ENCODE measurements at regions not wholly inside any gene's neighbourhood (a gene's known extent, or its start where the extent isn't known, plus 50 kb on each side); places are given as distances from the start of the nearest gene placed in this dataset.

GRCh38 chr20:24727795-24728194, 221.3 kb upstream of the CST7 start:
- H3K4me1 ChIP-seq, result no peaks in the 10 kb centered on the region
- no peak for TF ChIP-seq EP300 (IDR thresholded peaks at IDR 0.05; ENCODE audit: low read depth)
- TF ChIP-seq POLR2AphosphoS5 (IDR thresholded peaks at IDR 0.05), result no peak
- no peak for TF ChIP-seq CTCF (IDR thresholded peaks at IDR 0.05)
- no peak for TF ChIP-seq POLR2A (IDR thresholded peaks at IDR 0.05)
- no peak for DNase-seq
- no peaks in the 10 kb centered on the region for H3K36me3 ChIP-seq
- H3K27me3 ChIP-seq, result no peaks in the 10 kb centered on the region
- in situ Hi-C loops (cut with MboI; ENCODE audit: low pct_ligation_motif_present in 1 of 4, low pct_unique_long_range_greater_than_20kb in 1 of 4, low sequenced_read_pairs in 3 of 4), result no loop called here
- H3K9me3 ChIP-seq, result no peaks in the 10 kb centered on the region
- intact Hi-C loops (cut with DNase I; ENCODE audit: low total_unique reads), result no loop called here
- no peak overlapping the region for H3K4me3 ChIP-seq
- 80 to 83% methylated on average over 1 of the region's 1 CpG for WGBS, 2 donors (ENCODE audit: low coverage in 1 of 2)
- H3K27ac ChIP-seq, result no peak overlapping the region

- H3K4me1 ChIP-seq, result no peaks in the 10 kb centered on the region
- H3K27me3 ChIP-seq, result no peaks in the 10 kb centered on the region
- no peak overlapping the region for H3K4me3 ChIP-seq
- H3K36me3 ChIP-seq, result no peaks in the 10 kb centered on the region
- 86 to 89% methylated on average over 3 to 17 of the region's 17 CpGs for WGBS, 2 donors (ENCODE audit: low coverage in 1 of 2)
- TF ChIP-seq CTCF (IDR thresholded peaks at IDR 0.05) (no peak), POLR2A (IDR thresholded peaks at IDR 0.05) (no peak), EP300 (IDR thresholded peaks at IDR 0.05; ENCODE audit: low read depth) (no peak), POLR2AphosphoS5 (IDR thresholded peaks at IDR 0.05) (no peak)
- no peak for DNase-seq
- in situ Hi-C loops (cut with MboI; ENCODE audit: low pct_ligation_motif_present in 1 of 4, low pct_unique_long_range_greater_than_20kb in 1 of 4, low sequenced_read_pairs in 3 of 4) (no loop called here), intact Hi-C loops (cut with DNase I; ENCODE audit: low total_unique reads) (no loop called here)
- H3K9me3 ChIP-seq, result no peaks in the 10 kb centered on the region
- H3K27ac ChIP-seq, result no peak overlapping the region
Measured at GRCh38 chr20:24729896-24730605, 219.0 kb upstream of the CST7 start.

GRCh38 chr20:24730750-24731149, 218.3 kb upstream of the CST7 start:
- intact Hi-C loops (cut with DNase I; ENCODE audit: low total_unique reads) (no loop called here), in situ Hi-C loops (cut with MboI; ENCODE audit: low pct_ligation_motif_present in 1 of 4, low pct_unique_long_range_greater_than_20kb in 1 of 4, low sequenced_read_pairs in 3 of 4) (no loop called here)
- TF ChIP-seq EP300 (IDR thresholded peaks at IDR 0.05; ENCODE audit: low read depth) (no peak), POLR2AphosphoS5 (IDR thresholded peaks at IDR 0.05) (no peak), POLR2A (IDR thresholded peaks at IDR 0.05) (no peak), CTCF (IDR thresholded peaks at IDR 0.05) (no peak)
- 89 to 90% methylated on average over 10 of the region's 10 CpGs for WGBS, 2 donors (ENCODE audit: low coverage in 1 of 2)
- no peak overlapping the region for H3K27ac ChIP-seq
- no peak overlapping the region for H3K4me3 ChIP-seq
- H3K27me3 ChIP-seq, result no peaks in the 10 kb centered on the region
- no peaks in the 10 kb centered on the region for H3K9me3 ChIP-seq
- no peaks in the 10 kb centered on the region for H3K4me1 ChIP-seq
- no peak for DNase-seq
- H3K36me3 ChIP-seq, result no peaks in the 10 kb centered on the region

GRCh38 chr20:24731312-24731711, 217.8 kb upstream of the CST7 start:
- WGBS, 2 donors (ENCODE audit: low coverage in 1 of 2), result 80% methylated on average over 1 to 10 of the region's 10 CpGs
- Histone ChIP-seq H3K27ac (no peak overlapping the region), H3K27me3 (no peaks in the 10 kb centered on the region), H3K4me3 (no peak overlapping the region), H3K4me1 (peaks cover 0 to 3% (median 0%) of the 10 kb centered on the region in 4 donors), H3K9me3 (no peaks in the 10 kb centered on the region), H3K36me3 (no peaks in the 10 kb centered on the region)
- intact Hi-C loops (cut with DNase I; ENCODE audit: low total_unique reads), result no loop called here
- DNase-seq, result no peak
- TF ChIP-seq POLR2AphosphoS5 (IDR thresholded peaks at IDR 0.05), result no peak
- TF ChIP-seq EP300 (IDR thresholded peaks at IDR 0.05; ENCODE audit: low read depth), result no peak
- no peak for TF ChIP-seq POLR2A (IDR thresholded peaks at IDR 0.05)
- no peak for TF ChIP-seq CTCF (IDR thresholded peaks at IDR 0.05)
- in situ Hi-C loops (cut with MboI; ENCODE audit: low pct_ligation_motif_present in 1 of 4, low pct_unique_long_range_greater_than_20kb in 1 of 4, low sequenced_read_pairs in 3 of 4), result no loop called here

All from transverse colon (tissue), 4 donors.